GM21447 (cell line): ENCODE measurements at regions not wholly inside any gene's neighbourhood (a gene's known extent, or its start where the extent isn't known, plus 50 kb on each side); places are given as distances from the start of the nearest gene placed in this dataset.

ENCODE experiments used
- ATAC-seq: cut with Tn5 transposase; IDR thresholded peaks from one replicate; pipeline ENCODE4 v1.9.1; 2021; ENCODE audit not compliant: unreplicated experiment

DNA sequence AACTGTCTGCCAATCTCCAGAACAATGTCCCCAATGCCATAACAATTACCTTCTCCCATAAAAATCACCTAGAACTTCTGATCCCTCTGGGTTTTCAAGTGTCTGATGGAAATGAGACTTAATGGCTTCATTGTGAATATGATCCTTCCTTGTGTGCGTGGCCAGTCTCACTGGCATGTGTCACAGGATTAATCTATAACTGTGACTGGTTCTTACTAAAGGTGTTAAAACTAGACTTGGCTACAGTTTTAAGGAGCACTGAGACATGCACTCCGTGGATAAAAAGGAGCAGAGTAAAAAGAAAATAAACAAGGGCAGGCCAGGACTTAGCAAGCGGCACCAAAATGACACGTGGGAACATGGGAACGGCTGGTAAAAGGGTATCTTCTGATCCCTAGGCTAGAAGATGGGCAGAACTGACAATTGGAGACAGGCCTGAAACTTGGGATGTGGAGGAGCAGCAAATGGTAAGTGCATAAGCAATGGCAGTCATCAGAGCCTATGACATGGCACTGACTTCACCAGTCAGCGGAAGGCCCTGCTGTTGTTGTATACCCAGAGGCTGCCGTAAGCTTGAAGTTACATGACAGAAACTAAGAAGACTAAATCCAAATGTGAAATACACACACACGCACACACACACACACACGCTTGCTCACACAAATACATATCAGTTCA lies 256.6 kb upstream of the NOCT start:
- ATAC-seq = no peak

DNA sequence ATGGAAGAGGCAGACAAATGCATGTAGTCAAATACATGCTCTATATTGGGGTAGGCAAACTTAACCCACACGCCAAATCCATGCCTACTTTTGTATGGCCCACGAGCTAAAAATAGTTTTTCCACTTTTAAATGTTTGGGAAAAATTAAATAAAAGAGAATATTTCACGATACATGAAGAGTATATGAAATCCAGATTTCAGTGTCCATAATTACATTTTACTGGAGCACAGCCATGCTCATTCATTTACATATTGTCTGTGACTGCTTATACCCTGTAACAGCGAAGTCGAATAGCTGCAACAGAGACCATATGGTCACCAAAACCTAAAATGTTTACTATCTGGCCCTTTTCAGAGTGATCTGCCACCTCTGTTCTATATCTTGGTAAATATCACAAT lies 257.4 kb upstream of the NOCT start:
- no peak for ATAC-seq

DNA sequence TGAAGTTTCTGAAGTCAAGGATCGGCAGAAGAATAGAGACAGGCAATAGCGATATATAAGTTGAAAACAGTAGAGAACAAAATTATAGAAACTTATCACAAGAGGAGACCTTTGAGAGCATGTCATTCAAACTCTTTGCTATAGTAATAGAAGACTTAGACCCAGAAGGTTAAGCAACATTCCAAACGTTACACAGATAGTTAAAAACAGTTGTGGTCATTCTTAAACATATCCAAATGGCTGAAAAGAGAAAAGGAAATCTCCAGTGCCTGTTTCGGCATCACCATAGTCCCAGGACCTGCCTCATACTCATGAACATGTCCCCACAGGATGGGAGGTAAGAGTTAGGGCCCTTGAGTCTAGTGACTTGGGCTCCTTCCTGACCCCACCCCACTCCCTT lies 258.1 kb upstream of the NOCT start:
- no peak for ATAC-seq

DNA sequence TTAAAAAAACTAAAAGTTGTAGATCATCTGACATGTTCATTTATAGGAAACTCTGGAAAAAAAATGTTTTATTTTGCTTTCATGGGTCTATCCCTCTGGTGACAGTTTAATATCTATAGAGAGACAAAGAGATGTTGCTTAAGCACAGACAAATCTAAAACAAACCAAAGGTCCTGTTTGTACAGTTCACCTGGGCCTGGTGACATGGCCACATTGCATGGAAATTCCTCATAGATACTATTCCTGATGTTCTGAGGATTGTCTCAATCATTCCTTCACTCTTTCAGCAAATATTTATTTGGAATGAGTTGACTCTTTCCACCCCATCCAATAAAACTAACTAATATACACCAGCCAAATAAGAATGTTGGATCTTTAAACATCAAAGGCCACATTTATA lies 259.1 kb upstream of the NOCT start:
- ATAC-seq = no peak

DNA sequence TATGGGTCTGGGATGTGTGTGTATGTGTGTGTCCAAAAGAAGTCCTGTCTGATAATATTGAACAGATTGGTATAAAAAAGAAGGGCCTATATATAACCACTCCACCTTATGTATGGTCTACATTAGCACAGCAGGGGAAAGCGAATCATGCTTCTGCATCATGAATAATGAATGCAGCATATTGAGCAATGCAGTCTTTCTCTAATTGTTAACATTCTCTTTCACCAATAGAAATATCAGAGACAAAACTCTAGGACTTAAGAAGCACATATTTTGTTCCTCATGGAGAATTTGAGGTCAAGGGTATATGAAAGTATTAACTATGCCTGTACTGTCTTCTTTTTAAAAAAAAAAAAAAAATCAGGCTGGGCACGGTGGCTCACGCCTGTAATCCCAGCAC lies 264.3 kb upstream of the NOCT start:
- no peak for ATAC-seq

DNA sequence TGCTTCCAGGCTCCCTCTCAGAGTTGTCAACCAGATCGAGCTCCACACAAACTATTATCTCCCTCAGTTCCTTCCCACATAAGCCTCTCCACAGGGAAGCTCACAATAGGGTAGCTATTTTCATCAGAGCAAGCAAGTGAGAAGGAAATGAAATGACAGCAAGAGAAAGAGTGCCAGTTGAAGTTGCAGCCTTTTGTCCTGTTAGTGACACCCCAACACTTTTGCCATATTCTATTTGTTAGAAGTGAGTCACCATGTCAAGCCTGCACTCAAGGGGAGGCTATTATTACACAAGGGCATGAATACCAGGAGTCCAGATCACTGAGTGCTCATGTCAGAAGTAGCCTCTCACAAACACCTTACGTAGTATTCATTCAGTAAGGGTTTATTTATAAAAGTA lies 266.3 kb upstream of the NOCT start:
- no peak for ATAC-seq

DNA sequence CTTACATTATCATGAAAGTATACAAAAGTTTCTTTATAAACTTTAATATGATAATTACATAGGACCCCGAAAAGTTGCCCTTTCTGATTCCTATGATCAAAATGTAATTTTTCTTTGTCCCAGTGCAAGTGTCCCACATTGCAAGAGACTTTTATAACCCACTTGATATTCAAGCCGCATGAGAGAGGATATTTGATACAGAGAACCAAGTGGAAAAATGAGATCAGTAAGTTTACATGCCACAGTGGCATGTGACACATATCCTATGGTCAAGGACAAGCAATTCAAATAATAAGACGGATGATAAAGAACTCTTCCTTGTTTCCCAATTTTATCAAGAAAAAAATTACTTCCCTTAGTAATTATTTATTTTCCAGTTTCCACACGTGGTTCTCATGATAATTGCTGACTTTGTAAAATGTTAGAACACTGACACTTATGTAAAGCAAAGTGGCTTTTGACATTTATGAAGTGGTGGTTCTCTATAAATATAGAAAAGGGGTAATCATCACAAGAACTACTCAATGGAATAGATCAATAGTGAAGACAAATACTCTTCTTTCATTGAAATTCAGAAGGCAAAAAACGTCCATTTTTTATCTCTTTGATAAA lies 273.7 kb upstream of the NOCT start:
- no peak for ATAC-seq

DNA sequence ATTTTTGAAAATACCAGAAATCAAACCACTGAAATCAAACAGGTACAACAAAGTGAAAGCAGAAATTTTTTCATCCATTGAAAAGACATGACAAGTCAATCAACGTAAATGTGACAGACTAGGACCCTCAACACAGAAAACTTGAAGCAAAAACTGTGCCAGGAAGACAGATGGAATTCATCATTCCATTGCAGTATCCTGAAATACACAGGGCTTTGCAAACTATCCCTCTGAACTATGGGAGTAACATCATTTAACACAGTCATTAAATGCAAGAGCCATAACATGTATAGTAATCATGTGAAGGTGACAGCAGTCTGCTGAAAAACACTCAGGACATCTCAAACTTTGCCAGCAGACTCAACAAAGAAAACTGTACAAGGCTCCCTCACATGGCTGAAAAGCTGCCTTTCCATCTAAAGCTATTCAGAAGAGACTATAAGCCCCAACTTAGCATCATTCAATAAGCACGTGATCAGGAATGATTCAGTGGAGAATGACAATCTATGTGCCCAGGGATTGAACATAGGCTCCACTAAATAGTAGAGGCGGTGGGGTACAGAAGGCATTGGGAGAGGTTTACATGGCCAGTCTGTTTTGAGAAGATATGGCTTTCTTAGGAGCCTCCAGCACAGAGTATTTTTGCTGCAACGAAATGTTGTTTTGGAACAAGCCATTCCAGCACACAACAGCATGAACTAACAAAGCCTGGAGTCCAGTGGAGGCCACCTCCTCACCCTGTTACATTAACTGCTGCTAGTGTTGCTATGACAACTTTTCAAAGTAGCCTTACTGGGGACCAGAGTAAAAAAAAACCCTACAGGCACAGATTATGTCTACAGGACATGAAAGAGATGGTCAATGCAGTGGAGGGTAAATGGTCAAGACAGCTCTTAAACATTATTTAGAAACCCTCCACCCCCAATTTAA lies 274.5 kb upstream of the NOCT start:
- no peak for ATAC-seq

DNA sequence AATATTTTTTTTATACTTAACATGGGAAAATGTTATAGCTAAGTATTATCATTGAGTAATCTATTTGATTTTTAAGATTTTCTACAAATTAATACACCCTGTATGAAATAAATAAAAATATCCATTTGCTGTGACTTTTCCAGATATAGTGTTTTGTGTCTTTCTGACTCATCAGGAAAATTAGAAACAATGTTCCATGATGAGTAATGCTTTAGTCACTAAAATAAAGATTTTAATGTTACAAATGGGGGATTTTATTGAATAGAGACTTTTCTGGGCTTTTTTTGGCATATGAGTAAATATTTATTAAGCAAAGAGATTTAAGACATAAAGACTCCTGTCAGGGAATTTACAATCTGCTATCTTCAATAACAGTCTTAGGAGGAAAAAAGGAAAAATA lies 279.2 kb upstream of the NOCT start:
- ATAC-seq = no peak

DNA sequence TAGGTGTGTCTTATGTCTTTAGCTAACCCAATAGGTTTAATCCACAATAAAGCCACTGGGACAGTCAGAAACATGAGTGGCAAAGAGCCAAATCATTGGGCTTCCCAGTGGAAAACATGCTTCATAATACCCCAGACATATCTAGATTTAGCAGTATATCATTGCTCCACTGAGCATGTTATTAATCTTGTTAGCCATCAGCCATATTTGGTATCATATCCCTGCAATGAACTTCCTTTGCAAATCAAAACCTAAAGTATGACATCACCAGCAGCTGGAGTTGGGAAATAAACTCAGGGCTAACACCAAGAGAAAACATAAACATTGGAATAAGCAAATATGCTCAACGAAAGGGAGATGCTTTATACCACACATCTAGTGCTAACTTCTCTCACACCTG lies 280.8 kb upstream of the NOCT start:
- ATAC-seq = no peak

DNA sequence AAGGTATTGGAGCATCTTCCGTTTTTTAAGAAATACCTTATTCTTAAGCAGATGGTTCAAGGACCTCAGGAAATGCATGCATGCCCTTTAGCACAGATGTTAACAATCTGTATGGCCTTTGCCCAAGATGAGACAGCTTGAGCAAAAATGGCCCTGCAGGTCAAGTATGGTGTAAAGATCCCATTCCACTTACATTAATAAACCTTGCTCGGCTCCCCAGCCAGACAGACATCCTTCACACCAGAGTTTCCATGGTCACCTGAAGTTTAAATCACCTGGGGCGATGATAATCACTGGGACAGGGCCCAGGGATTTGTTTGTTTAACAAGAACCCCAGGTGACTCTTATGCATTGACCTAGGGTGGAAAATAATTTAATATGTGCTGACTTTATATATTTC lies 287.0 kb upstream of the NOCT start:
- ATAC-seq = no peak

DNA sequence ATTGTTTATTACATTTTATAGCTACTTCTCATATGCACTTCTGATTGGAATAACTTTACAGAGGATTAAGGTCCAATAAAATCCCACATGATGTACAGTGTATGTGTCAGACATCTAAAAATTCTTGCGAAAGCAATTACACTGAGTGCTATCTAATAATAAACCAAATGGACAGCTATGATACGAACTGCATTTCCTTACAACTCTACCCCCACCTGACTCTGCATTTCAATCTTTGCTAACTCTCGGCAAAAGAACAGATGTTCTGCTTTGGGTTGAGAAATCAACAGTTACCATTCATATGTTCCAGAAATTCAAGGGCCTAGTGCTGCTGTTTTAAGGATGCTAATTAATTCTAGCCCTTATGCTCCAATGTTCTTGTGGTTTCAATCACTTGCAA lies 287.9 kb upstream of the NOCT start:
- ATAC-seq = no peak

DNA sequence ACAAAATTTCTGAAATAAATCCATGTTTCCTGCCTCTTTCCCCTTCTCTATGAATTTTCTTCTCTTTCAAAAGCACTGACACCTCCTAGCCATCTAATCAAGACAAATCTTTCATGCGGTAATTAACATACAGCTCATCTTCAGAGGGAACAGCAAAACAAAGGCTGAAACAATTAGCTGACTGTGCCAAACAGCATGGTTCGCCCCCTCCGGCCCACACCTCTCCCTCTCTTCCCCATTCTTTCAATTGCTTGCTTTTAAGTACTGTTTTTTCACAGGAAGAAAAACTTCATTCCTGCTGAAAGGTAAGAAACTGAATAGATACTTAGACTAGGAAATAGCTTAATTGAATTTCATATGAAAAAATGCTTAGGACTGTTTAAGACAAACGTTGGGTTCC lies 291.1 kb upstream of the NOCT start:
- no peak for ATAC-seq

DNA sequence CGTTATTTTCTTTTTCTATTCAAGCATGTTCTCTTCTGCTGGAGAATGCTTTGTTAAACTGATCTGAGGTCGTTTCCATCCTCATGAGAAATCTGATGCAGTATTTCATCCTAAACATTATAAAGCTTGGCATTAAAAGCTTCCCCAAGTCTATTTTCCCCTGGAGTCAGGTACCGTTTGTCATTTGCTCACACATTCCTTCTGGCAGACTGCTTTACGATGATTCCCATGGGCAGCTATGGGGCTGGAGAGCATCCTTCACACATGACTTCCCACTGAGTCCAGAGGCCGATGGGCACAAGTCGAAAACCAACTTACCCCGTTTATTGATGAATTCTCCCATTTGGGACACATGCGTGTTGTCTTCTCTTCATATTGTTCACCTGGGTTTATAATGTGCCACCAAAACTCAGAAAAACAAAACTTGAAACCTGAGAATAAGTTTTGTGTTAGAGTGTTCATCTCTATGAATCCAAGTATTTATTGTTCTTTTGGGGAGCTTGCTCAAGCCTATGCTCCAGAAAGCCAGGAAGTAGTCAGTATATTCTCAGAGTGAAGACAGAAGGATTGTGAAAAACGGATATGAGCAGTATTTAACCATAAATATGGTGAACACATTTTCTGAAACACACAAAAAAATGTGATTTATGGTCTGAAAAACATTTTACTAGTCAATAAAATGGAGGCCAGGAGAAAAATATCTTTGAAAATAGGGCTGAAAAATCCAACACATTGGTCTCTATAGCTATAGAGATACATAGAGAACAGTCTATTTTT lies 298.8 kb upstream of the NOCT start:
- no peak for ATAC-seq

DNA sequence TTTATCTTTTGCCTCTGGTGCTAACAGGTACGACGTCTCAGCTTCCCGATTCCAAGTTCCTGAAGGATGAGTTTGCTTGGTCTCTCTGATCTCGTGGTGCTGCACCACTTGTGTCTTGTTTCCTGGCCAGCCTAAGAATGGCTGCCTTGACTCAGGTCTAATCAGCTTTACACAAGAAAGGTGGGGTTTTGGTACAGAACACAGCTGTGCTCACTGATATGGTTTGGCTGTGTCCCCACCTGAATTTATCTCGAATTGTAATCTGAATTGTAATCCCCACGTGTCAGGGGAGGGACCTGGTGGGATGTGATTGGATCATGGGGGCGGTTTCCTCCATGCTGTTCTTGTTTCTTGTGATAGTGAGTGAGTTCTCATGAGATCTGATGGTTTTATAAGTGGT lies 305.3 kb upstream of the NOCT start:
- ATAC-seq = no peak

DNA sequence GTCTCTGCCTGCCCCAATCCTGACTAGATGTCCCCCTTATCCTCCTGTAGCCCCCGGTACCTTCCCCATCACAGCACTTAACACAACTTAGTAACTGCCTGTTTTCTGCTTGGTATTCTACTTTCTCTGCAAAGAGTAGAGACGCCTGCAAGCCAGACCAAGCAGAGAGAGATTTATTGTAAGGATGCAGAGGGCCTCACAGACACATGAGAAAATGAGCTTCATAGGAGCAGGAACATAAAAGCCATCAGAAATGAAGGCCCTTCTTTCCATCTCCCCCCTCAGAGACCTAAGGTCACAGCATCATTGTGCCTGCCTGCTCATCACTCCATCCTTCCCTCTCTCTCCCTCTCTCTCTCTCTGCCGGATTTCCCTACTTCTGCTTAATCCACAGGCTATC lies 305.7 kb upstream of the NOCT start:
- ATAC-seq = no peak

DNA sequence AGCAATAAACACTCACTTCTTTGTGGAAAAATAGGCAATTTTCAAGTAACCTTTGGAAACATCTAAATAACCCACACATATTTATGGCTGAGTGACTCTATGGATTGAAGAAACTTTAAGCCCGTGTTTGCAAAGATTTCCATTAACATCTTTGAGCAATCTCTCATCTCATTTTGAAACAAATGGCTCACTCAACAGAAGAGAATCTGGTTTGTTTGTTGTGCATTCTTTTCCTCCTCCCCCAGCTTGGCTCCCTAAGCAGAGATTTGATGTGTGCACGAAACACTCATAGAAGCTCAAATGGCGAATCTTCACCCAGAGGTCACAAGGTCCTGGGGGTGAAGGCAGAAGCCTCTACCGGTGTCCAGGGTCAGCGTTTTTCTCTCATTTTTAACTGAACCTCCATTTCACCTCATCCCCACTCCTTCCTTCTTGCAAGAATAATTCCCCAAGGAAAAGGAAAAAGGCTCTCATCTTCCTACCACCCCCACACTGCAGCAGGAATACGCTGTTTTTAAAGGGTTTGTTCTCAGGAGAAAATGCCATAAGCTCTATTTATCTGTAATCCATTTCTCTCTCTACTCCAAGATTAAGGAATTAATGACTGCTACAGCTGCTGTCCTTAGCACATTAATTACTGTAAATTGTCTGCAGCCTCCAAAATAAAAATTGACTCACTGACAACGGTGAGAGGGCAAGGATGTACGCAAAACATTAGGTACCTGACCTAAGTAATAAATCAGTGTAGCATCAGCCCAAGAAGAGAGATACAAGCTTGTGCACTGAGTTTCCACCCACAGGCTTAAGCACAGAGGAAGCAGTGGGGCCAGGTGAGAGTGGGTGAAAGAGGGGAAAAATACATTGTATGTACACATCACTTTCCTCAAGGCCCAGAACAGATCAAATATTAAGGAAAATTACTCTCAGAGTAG lies 307.6 kb upstream of the NOCT start:
- ATAC-seq = no peak

DNA sequence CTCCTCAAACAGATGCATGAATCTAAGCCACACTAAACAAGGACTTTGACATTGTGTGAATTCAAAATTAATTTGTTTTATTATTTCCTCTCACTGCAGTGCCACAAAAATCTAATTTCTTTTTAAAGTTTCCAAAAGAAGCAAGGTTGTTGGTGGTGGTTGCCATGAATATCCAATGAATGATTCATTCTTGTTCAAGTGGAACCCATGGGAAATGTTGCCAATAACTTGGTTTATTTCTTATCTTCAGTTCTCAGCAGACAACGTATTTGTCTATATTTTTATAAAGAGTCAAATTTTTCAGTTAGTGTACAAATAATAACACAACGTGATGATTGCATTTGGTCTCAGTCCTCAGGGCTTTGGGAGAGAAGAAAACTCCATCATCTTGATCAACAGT lies 309.4 kb upstream of the NOCT start:
- no peak for ATAC-seq

DNA sequence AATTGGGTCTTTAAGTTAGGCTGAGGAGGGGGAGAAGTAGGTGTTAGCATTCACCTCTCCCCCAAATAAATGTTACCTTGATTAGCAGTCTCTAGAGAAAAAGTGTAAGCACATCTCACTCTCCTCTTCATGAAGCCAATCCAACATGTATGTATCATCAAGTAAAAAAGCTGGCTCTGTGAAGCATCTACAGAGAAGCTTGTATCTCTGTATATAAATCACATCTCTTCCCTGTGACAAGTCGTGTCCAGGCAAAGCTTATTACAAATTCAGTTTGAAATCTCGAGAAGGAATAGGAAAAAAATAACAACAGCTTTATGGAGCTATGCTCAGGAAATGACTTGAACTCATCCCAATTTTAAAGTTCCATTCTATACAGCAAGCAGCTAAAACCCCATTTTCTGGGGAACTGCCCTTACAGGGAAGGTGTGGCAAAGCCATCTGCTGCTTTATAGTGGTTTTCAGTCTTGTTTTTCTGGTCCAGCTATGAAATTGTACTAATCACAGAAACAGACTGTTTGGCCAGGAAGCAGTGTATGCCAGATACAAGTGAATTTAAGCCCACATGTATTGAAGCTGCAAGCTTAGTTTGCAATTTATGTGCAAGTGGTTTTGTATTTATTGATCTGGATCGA lies 313.3 kb upstream of the NOCT start:
- no peak for ATAC-seq

DNA sequence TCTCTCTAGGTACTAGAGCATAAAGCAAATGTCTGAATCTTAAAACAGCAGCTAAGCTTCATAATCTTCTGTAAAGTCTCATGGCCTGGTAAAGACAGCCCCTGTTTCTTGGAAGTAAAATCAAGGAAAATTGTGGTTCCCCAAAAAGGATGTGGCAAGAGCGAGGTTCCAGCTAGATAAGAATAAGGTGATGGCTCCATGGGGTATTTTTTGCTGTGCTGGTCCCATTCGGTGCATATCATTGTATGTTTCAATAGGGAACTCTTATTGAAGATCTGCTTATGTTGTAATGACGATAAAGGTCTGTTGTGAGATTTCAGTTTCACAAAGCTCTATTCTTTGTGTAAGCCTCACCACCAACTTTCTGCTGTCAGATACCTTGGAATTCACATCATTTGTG lies 316.9 kb upstream of the NOCT start:
- no peak for ATAC-seq
